GM12891 (cell line): ENCODE measurements at regions not wholly inside any gene's neighbourhood (a gene's known extent, or its start where the extent isn't known, plus 50 kb on each side); places are given as distances from the start of the nearest gene placed in this dataset.

ENCODE experiments used
- DNase-seq: peaks from one replicate; pipeline ENCODE4 v3.0.0; 2011; ENCODE audit warnings: low spot score; ENCODE audit not compliant: insufficient read length
- FAIRE-seq: peaks from 2 replicates; lab custom pipeline; 2011; peaks lifted over from hg19 to GRCh38; lab: Jason Lieb, UNC
- PAX5 ChIP-seq: IDR thresholded peaks from 2 replicates; pipeline ENCODE4 v1.6.1; 2011; ENCODE audit warnings: low read length, moderate library complexity, mild to moderate bottlenecking; ENCODE audit not compliant: insufficient read depth, severe bottlenecking
- POLR2A ChIP-seq: IDR thresholded peaks from 2 replicates; pipeline ENCODE4 v1.6.1; 2011; ENCODE audit warnings: low read depth, low read length, control low read depth
- POLR2AphosphoS5 ChIP-seq: IDR thresholded peaks from 2 replicates; pipeline ENCODE4 v1.6.1; 2011; ENCODE audit warnings: low read depth, low read length, control low read depth
- POU2F2 ChIP-seq: IDR thresholded peaks from 2 replicates; pipeline ENCODE4 v1.6.1; 2011; ENCODE audit warnings: low read depth, mild to moderate bottlenecking, control low read depth, low read length, moderate library complexity
- SPI1 ChIP-seq: IDR thresholded peaks from 2 replicates; pipeline ENCODE4 v1.6.1; 2011; ENCODE audit warnings: low read depth, low read length, control low read depth
- TAF1 ChIP-seq: IDR thresholded peaks from 2 replicates; pipeline ENCODE4 v1.6.1; 2011; ENCODE audit warnings: low read depth, low read length, control low read depth

GRCh38 chr15:56832125-56832524 lies 86.3 kb upstream of the TCF12 start:
- no peak for DNase-seq
- FAIRE-seq, result no peak
- TF ChIP-seq PAX5 (no peak), POLR2A (no peak), TAF1 (no peak), POLR2AphosphoS5 (no peak), POU2F2 (no peak), SPI1 (no peak)

GRCh38 chr15:56831467-56832005 lies 86.9 kb upstream of the TCF12 start:
- FAIRE-seq (no peak), DNase-seq (no peak)
- TF ChIP-seq PAX5 (no peak), POLR2A (no peak), POLR2AphosphoS5 (no peak), POU2F2 (no peak), TAF1 (no peak), SPI1 (no peak)

GRCh38 chr15:56824175-56824574 lies 90.9 kb upstream of the ZNF280D start:
- no peak for FAIRE-seq
- DNase-seq, result no peak
- TF ChIP-seq SPI1, result no peak
- no peak for TF ChIP-seq PAX5
- TF ChIP-seq POU2F2, result no peak
- no peak for TF ChIP-seq POLR2AphosphoS5
- TF ChIP-seq TAF1, result no peak
- no peak for TF ChIP-seq POLR2A

- DNase-seq (no peak), FAIRE-seq (peak; percentile 69)
- TF ChIP-seq SPI1, result no peak
- no peak for TF ChIP-seq POU2F2
- TF ChIP-seq POLR2A, result no peak
Measured at GRCh38 chr15:56821721-56822425, 88.6 kb upstream of the ZNF280D start.

GRCh38 chr15:56820333-56820732 lies 87.0 kb upstream of the ZNF280D start:
- FAIRE-seq (no peak), DNase-seq (no peak)
- TF ChIP-seq POU2F2 (no peak), PAX5 (no peak), SPI1 (peak; percentile 98), POLR2AphosphoS5 (no peak), TAF1 (no peak)

GRCh38 chr15:56817321-56818080 lies 84.2 kb upstream of the ZNF280D start:
- no peak for TF ChIP-seq PAX5
- no peak for TF ChIP-seq POLR2A
- TF ChIP-seq POU2F2, result no peak
- no peak for TF ChIP-seq TAF1
- TF ChIP-seq SPI1, result no peak
- TF ChIP-seq POLR2AphosphoS5, result no peak
- DNase-seq (no peak), FAIRE-seq (no peak)

- no peak for DNase-seq
- TF ChIP-seq SPI1 (no peak), POU2F2 (no peak), PAX5 (no peak), TAF1 (no peak), POLR2AphosphoS5 (no peak), POLR2A (no peak)
- no peak for FAIRE-seq
Measured at GRCh38 chr15:56816781-56817180, 83.5 kb upstream of the ZNF280D start.

- TF ChIP-seq POLR2A (no peak), TAF1 (no peak), PAX5 (no peak), SPI1 (no peak), POLR2AphosphoS5 (no peak), POU2F2 (no peak)
- DNase-seq, result no peak
- FAIRE-seq, result no peak
Measured at GRCh38 chr15:56815247-56815646, 81.9 kb upstream of the ZNF280D start.

GRCh38 chr15:56814429-56814828 lies 81.1 kb upstream of the ZNF280D start:
- FAIRE-seq (no peak), DNase-seq (no peak)
- TF ChIP-seq POLR2A, result no peak
- no peak for TF ChIP-seq SPI1
- no peak for TF ChIP-seq TAF1
- no peak for TF ChIP-seq POLR2AphosphoS5
- no peak for TF ChIP-seq PAX5
- TF ChIP-seq POU2F2, result no peak
